Mesenteric fat pad (tissue), 1 donor: ENCODE measurements at regions not wholly inside any gene's neighbourhood (a gene's known extent, or its start where the extent isn't known, plus 50 kb on each side); places are given as distances from the start of the nearest gene placed in this dataset.

Source experiments
- DNase-seq: peaks from one replicate; pipeline ENCODE4 v3.0.0-alpha.2; 2020; ENCODE audit warnings: low spot score
- donor health status: DM: yes; HTN: yes; CAD: no.

- DNase-seq, result no peak
Measured at GRCh38 chr16:64892835-64893785, 228.8 kb downstream of the CDH11 start.

GRCh38 chr16:64889446-64889845, 232.4 kb downstream of the CDH11 start:
- no peak for DNase-seq

GRCh38 chr16:64887651-64888050, 234.2 kb downstream of the CDH11 start:
- no peak for DNase-seq

GRCh38 chr16:64882078-64882784, 239.6 kb downstream of the CDH11 start:
- DNase-seq, result no peak

GRCh38 chr16:64880994-64881393, 240.9 kb downstream of the CDH11 start:
- no peak for DNase-seq

- no peak for DNase-seq
Measured at GRCh38 chr16:64880006-64880405, 241.9 kb downstream of the CDH11 start.

GRCh38 chr16:64878940-64879339, 242.9 kb downstream of the CDH11 start:
- no peak for DNase-seq

- no peak for DNase-seq
Measured at GRCh38 chr16:64872101-64872500, 249.8 kb downstream of the CDH11 start.

- DNase-seq, result no peak
Measured at GRCh38 chr16:64870859-64871258, 251.0 kb downstream of the CDH11 start.

- DNase-seq, result no peak
Measured at GRCh38 chr16:64869781-64870180, 252.1 kb downstream of the CDH11 start.

- DNase-seq, result no peak
Measured at GRCh38 chr16:64866021-64866420, 255.8 kb downstream of the CDH11 start.

GRCh38 chr16:64865069-64865696, 256.7 kb downstream of the CDH11 start:
- no peak for DNase-seq

- no peak for DNase-seq
Measured at GRCh38 chr16:64864232-64864809, 257.5 kb downstream of the CDH11 start.

- DNase-seq, result no peak
Measured at GRCh38 chr16:64858076-64858475, 263.8 kb downstream of the CDH11 start.

GRCh38 chr16:64857411-64857810, 264.5 kb downstream of the CDH11 start:
- DNase-seq, result no peak

GRCh38 chr16:64853551-64853950, 268.3 kb downstream of the CDH11 start:
- no peak for DNase-seq

GRCh38 chr16:64846966-64847365, 274.9 kb downstream of the CDH11 start:
- DNase-seq, result no peak

- no peak for DNase-seq
Measured at GRCh38 chr16:64845071-64845470, 276.8 kb downstream of the CDH11 start.

GRCh38 chr16:64841482-64841881, 280.4 kb downstream of the CDH11 start:
- DNase-seq, result no peak

GRCh38 chr16:64841071-64841470, 280.8 kb downstream of the CDH11 start:
- no peak for DNase-seq

GRCh38 chr16:64830653-64831052, 291.2 kb downstream of the CDH11 start:
- DNase-seq, result no peak

GRCh38 chr16:64829678-64830077, 292.2 kb downstream of the CDH11 start:
- DNase-seq, result no peak
